Right lobe of liver (tissue), 4 donors: ENCODE measurements at regions not wholly inside any gene's neighbourhood (a gene's known extent, or its start where the extent isn't known, plus 50 kb on each side); places are given as distances from the start of the nearest gene placed in this dataset.

Experiments
- POLR2A ChIP-seq: fragments of 450-650 bp; IDR thresholded peaks from one replicate; pipeline ENCODE4 v1.6.1; 2017; ENCODE audit warnings: antibody characterized with exemption, mild to moderate bottlenecking
- TF ChIP-seq, protein P1 (sequence below), 4 donors: fragments of 200-600 bp in 3 of 4; fragments of 450-650 bp in 1 of 4; IDR thresholded peaks; one replicate each; pipeline versions ENCODE4 v1.5.1 to v1.8.0; 2016 to 2022; ENCODE audit warnings: antibody characterized with exemption in 4 of 4, mild to moderate bottlenecking in 2 of 4
- donor health status: DM: no; HTN: no; CAD: no.
- donor health status: DM: no; HTN: no; CAD: no.
- donor health status: DM: no; HTN: yes; CAD: no.

DNA sequence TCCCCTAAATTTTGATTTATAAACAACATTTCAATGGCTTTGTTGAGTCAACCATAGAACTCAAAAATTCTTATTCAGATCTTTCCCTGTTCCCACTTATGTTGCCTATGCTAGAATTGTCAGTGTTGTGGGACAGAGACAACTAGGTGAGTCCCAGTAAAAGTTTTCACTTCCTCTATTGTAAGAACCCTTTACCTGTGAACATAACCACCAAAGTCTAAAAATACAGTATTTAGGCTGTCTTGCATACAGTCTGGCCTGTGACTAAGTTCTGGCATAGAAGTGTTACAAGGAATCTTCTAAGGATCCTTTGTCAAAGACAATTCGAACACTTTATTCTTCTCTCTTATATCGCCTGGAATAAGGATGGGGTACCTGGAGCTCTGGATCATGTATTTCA lies 1047.9 kb upstream of the NCAM2 start:
- TF ChIP-seq, protein P1, sequence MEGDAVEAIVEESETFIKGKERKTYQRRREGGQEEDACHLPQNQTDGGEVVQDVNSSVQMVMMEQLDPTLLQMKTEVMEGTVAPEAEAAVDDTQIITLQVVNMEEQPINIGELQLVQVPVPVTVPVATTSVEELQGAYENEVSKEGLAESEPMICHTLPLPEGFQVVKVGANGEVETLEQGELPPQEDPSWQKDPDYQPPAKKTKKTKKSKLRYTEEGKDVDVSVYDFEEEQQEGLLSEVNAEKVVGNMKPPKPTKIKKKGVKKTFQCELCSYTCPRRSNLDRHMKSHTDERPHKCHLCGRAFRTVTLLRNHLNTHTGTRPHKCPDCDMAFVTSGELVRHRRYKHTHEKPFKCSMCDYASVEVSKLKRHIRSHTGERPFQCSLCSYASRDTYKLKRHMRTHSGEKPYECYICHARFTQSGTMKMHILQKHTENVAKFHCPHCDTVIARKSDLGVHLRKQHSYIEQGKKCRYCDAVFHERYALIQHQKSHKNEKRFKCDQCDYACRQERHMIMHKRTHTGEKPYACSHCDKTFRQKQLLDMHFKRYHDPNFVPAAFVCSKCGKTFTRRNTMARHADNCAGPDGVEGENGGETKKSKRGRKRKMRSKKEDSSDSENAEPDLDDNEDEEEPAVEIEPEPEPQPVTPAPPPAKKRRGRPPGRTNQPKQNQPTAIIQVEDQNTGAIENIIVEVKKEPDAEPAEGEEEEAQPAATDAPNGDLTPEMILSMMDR (IDR thresholded peaks at IDR 0.05), result no peak
- TF ChIP-seq POLR2A, result no peak
